Smooth muscle cell (in vitro differentiated cells): ENCODE measurements at regions not wholly inside any gene's neighbourhood (a gene's known extent, or its start where the extent isn't known, plus 50 kb on each side); places are given as distances from the start of the nearest gene placed in this dataset.

Experiments
- DNase-seq: peaks from one replicate; lab custom pipeline; 2025; ENCODE audit not compliant: unreplicated experiment; lab: John Stamatoyannopoulos, UW
- H2AFZ ChIP-seq: fragments of 200-600 bp; sonication (generic); 2 replicates; pipeline ENCODE4 v1.6.0; 2016; ENCODE audit warnings: antibody characterized with exemption, low read depth, mild to moderate bottlenecking
- H3F3A ChIP-seq: fragments of 200-600 bp; sonication (generic); 2 replicates; pipeline ENCODE4 v1.6.0; 2017; ENCODE audit warnings: antibody characterized with exemption, low read depth
- H3K27ac ChIP-seq: fragments of 200-600 bp; sonication (generic); 2 replicates; pipeline ENCODE4 v1.5.1; 2016; ENCODE audit warnings: low read depth, mild to moderate bottlenecking
- H3K27me3 ChIP-seq: fragments of 200-600 bp; sonication (generic); 2 replicates; pipeline ENCODE4 v1.6.1; 2016; ENCODE audit warnings: low read depth, mild to moderate bottlenecking
- H3K36me3 ChIP-seq: fragments of 200-600 bp; sonication (generic); 2 replicates; pipeline ENCODE4 v1.5.1; 2016; ENCODE audit warnings: low read depth
- H3K4me1 ChIP-seq: fragments of 200-600 bp; sonication (generic); 2 replicates; pipeline ENCODE4 v1.5.1; 2016; ENCODE audit warnings: low read depth
- H3K4me2 ChIP-seq: fragments of 200-600 bp; sonication (generic); 2 replicates; pipeline ENCODE4 v1.6.0; 2016; ENCODE audit warnings: mild to moderate bottlenecking
- H3K4me3 ChIP-seq: fragments of 200-600 bp; sonication (generic); 2 replicates; pipeline ENCODE4 v1.5.1; 2016; ENCODE audit warnings: mild to moderate bottlenecking
- H3K79me2 ChIP-seq: fragments of 200-600 bp; sonication (generic); 2 replicates; pipeline ENCODE4 v1.6.0; 2016; ENCODE audit warnings: low read depth, mild to moderate bottlenecking
- H3K9ac ChIP-seq: fragments of 200-600 bp; sonication (generic); 2 replicates; pipeline ENCODE4 v1.6.0; 2016; ENCODE audit warnings: low read depth
- H3K9me3 ChIP-seq: fragments of 200-600 bp; sonication (generic); replicated peaks from 2 replicates; pipeline ENCODE4 v1.5.1; 2016; ENCODE audit warnings: low read depth
- H4K20me1 ChIP-seq: fragments of 200-600 bp; sonication (generic); 2 replicates; pipeline ENCODE4 v1.6.0; 2016; ENCODE audit warnings: low read depth
- WGBS: methylation state at CpG from one replicate; pipeline ENCODE4 v1.1.7; 2016; ENCODE audit warnings: low lambda C conversion rate; 5-methylcytosine and 5-hydroxymethylcytosine counted together
- TF ChIP-seq, protein P1 (sequence below): fragments of 200-600 bp; sonication (generic); IDR thresholded peaks from 2 replicates; pipeline ENCODE4 v1.5.1; 2017; ENCODE audit warnings: borderline replicate concordance, mild to moderate bottlenecking, antibody characterized with exemption; ENCODE audit not compliant: insufficient read depth, poor library complexity, severe bottlenecking

- H3K27me3 ChIP-seq, result peaks cover 85% of the 10 kb centered on the region
- no peak overlapping the region for H3K4me3 ChIP-seq
- H3K9me3 ChIP-seq, result no peaks in the 10 kb centered on the region
- H4K20me1 ChIP-seq, result no peaks in the 10 kb centered on the region
- TF ChIP-seq, protein P1, sequence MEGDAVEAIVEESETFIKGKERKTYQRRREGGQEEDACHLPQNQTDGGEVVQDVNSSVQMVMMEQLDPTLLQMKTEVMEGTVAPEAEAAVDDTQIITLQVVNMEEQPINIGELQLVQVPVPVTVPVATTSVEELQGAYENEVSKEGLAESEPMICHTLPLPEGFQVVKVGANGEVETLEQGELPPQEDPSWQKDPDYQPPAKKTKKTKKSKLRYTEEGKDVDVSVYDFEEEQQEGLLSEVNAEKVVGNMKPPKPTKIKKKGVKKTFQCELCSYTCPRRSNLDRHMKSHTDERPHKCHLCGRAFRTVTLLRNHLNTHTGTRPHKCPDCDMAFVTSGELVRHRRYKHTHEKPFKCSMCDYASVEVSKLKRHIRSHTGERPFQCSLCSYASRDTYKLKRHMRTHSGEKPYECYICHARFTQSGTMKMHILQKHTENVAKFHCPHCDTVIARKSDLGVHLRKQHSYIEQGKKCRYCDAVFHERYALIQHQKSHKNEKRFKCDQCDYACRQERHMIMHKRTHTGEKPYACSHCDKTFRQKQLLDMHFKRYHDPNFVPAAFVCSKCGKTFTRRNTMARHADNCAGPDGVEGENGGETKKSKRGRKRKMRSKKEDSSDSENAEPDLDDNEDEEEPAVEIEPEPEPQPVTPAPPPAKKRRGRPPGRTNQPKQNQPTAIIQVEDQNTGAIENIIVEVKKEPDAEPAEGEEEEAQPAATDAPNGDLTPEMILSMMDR, result no peak
- H3K36me3 ChIP-seq, result no peaks in the 10 kb centered on the region
- H3K4me1 ChIP-seq, result peaks cover 11% of the 10 kb centered on the region
- H3K4me2 ChIP-seq, result peak overlapping the region; percentile 54
- 22% methylated on average over 7 of the region's 8 CpGs for WGBS
- H3K79me2 ChIP-seq, result no peaks in the 10 kb centered on the region
- no peak overlapping the region for H3K27ac ChIP-seq
- no peak overlapping the region for H3K9ac ChIP-seq
- H3F3A ChIP-seq, result no peaks in the 10 kb centered on the region
- no peak for DNase-seq
- H2AFZ ChIP-seq, result no peak overlapping the region
These were observed 122.7 kb upstream of the RASEF start for GRCh38 chr9:83185488-83186154.

DNA sequence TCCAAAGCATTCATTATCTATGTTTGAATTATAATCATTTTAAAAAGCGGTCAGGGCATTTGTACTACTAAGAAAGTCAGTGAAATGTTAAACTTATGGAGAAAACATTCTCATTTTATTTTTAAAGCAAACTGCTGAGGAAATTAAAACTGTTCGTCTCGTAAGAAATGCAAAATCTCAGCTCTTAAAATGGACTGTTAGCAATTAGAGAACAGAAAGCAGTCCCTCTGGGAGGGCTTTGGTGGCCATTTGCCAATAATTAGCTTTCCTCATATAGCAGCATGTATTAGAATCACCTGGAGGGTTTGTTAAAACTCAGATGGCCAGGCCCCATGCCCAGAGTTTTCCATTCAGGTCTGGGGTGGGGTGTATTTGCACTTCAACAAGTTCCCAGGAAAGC lies 120.7 kb upstream of the RASEF start:
- Histone ChIP-seq H4K20me1 (no peaks in the 10 kb centered on the region), H3K27ac (no peak overlapping the region), H3K4me3 (no peak overlapping the region), H3K79me2 (no peaks in the 10 kb centered on the region), H3K4me2 (no peak overlapping the region), H3K27me3 (peaks cover 78% of the 10 kb centered on the region), H3K4me1 (peaks cover 11% of the 10 kb centered on the region), H3K9ac (no peak overlapping the region), H3K9me3 (no peaks in the 10 kb centered on the region), H3F3A (no peaks in the 10 kb centered on the region), H2AFZ (no peak overlapping the region), H3K36me3 (no peaks in the 10 kb centered on the region)
- DNase-seq, result no peak
- TF ChIP-seq, protein P1, result no peak
- WGBS, result 94% methylated on average over 3 of the region's 3 CpGs

DNA sequence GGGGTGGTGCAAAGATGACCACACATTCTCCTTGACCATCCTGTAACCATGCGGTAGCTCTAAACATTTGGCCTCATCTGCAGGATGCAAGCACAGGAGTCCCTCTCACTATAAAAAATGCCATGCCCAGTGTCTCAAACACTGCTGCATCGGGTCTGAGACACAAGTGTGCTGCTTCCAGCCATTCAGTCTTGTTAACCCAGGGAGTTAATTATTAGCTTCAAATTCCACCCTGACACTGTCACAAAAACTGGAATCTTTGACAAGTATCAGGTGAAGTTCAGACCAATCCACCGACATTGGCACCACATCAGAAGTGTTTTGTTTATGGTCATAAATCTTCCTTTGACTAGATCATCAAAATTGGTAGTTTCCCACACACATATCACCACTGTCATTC lies 119.1 kb upstream of the RASEF start:
- Histone ChIP-seq H3K27ac (no peak overlapping the region), H3K4me1 (peaks cover 11% of the 10 kb centered on the region), H3K4me2 (no peak overlapping the region), H3K9me3 (no peaks in the 10 kb centered on the region), H2AFZ (no peak overlapping the region), H3K79me2 (no peaks in the 10 kb centered on the region), H3F3A (no peaks in the 10 kb centered on the region), H3K9ac (no peak overlapping the region), H3K27me3 (peaks cover 64% of the 10 kb centered on the region), H3K4me3 (no peak overlapping the region), H3K36me3 (no peaks in the 10 kb centered on the region), H4K20me1 (no peaks in the 10 kb centered on the region)
- TF ChIP-seq, protein P1, result no peak
- WGBS, result 93% methylated on average over 3 of the region's 3 CpGs
- no peak for DNase-seq

DNA sequence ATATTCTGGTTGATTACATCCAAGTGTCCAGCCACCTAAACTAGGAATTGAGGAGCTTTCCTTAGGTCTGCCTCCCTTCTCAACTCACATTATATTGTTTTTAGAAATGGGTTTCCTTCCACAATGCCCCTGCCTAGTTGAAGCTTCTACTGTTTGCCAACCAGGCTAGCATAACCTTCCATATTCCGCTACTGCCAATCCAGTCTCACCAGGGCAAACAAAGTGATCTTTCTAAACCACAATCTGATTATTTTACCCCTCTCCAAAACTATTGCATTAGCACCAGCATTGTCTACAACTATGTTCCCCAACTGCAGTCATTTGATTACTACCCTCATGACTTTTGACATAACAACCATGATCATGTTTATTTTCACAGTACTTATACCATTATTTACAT lies 115.8 kb upstream of the RASEF start:
- Histone ChIP-seq H4K20me1 (no peaks in the 10 kb centered on the region), H3K27ac (no peak overlapping the region), H2AFZ (no peak overlapping the region), H3K9ac (no peak overlapping the region), H3K36me3 (no peaks in the 10 kb centered on the region), H3K9me3 (peaks cover 4% of the 10 kb centered on the region), H3F3A (no peaks in the 10 kb centered on the region), H3K4me3 (no peak overlapping the region), H3K79me2 (no peaks in the 10 kb centered on the region), H3K4me1 (no peaks in the 10 kb centered on the region), H3K4me2 (no peak overlapping the region), H3K27me3 (peaks cover 34% of the 10 kb centered on the region)
- no peak for DNase-seq
- WGBS, result 94% methylated on average over 1 of the region's 1 CpG
- TF ChIP-seq, protein P1, result no peak
